Lung (tissue), 11 donors: ENCODE measurements at regions not wholly inside any gene's neighbourhood (a gene's known extent, or its start where the extent isn't known, plus 50 kb on each side); places are given as distances from the start of the nearest gene placed in this dataset.

Source experiments
- ATAC-seq: fragments of 200-7000 bp; cut with Tn5 transposase; one replicate; pipeline ENCODE4 v1.9.1; 2020; ENCODE audit warnings: moderate number of reproducible peaks; ENCODE audit not compliant: insufficient read depth, low FRiP score
- DNase-seq, 3 donors: peaks; one replicate each; pipeline ENCODE4 v3.0.0-alpha.2; 2013 to 2017
- H3K27ac ChIP-seq, 2 donors: one replicate each; pipeline ENCODE4 v1.5.1; 2013; ENCODE audit warnings: mild to moderate bottlenecking in 2 of 2, moderate library complexity in 2 of 2, control low read depth in 1 of 2, inconsistent platforms in 1 of 2, low read depth in 1 of 2, low read length in 1 of 2
- H3K27me3 ChIP-seq, 3 donors: one replicate each; pipeline ENCODE4 v1.5.1; 2013; ENCODE audit warnings: low read length in 2 of 3; ENCODE audit not compliant: control insufficient read depth in 3 of 3, insufficient read depth in 3 of 3
- H3K36me3 ChIP-seq, 4 donors: one replicate each; pipeline ENCODE4 v1.5.1; 2013; ENCODE audit warnings: low read length in 4 of 4, mild to moderate bottlenecking in 1 of 4, moderate library complexity in 1 of 4; ENCODE audit not compliant: control insufficient read depth in 4 of 4, insufficient read depth in 4 of 4
- H3K4me1 ChIP-seq, 5 donors: one replicate each; pipeline ENCODE4 v1.5.1; 2013; ENCODE audit warnings: low read length in 5 of 5, mild to moderate bottlenecking in 2 of 5, moderate library complexity in 1 of 5; ENCODE audit not compliant: control insufficient read depth in 5 of 5, insufficient read depth in 5 of 5
- H3K4me3 ChIP-seq: one replicate; pipeline ENCODE4 v1.5.1; 2013; ENCODE audit warnings: mild to moderate bottlenecking, control low read depth, moderate library complexity
- H3K9ac ChIP-seq, 2 donors: one replicate each; pipeline ENCODE4 v1.5.1; 2013; ENCODE audit warnings: low read length in 2 of 2, control low read depth in 1 of 2; ENCODE audit not compliant: insufficient read depth in 1 of 2
- H3K9me3 ChIP-seq, 4 donors: one replicate each; pipeline ENCODE4 v1.5.1; 2013; ENCODE audit warnings: low read length in 3 of 4, mild to moderate bottlenecking in 1 of 4, moderate library complexity in 1 of 4; ENCODE audit not compliant: control insufficient read depth in 4 of 4, insufficient read depth in 3 of 4
- CTCF ChIP-seq: IDR thresholded peaks from 2 replicates; pipeline ENCODE4 v1.5.1; 2012; ENCODE audit warnings: mild to moderate bottlenecking; ENCODE audit errors: control extremely low read depth, extremely low read depth
- WGBS, 2 donors: extraction: QIAGEN DNeasy Blood & Tissue Kit; methylation state at CpG; one replicate each; pipeline ENCODE4 v1.1.7; 2013; 5-methylcytosine and 5-hydroxymethylcytosine counted together
- donor health status: control.
- donor health status: control.
- donor health status: Bipolar disorder and iron deficiency.
- donor health status: healthy.
- donor health status: DM: yes; HTN: yes; CAD: no.

GRCh38 chr11:104343578-104343977 lies 179.6 kb upstream of the PDGFD start:
- Histone ChIP-seq H3K4me3 (no peak overlapping the region), H3K27ac (no peak overlapping the region), H3K27me3 (no peaks in the 10 kb centered on the region), H3K4me1 (no peaks in the 10 kb centered on the region), H3K9ac (no peak overlapping the region), H3K36me3 (no peaks in the 10 kb centered on the region), H3K9me3 (peaks cover 0 to 4% (median 0%) of the 10 kb centered on the region in 4 donors)
- ATAC-seq (no peak), DNase-seq (no peak)
- WGBS, 2 donors: 92 to 95% methylated on average over 1 of the region's 1 CpG
- no peak for TF ChIP-seq CTCF

DNA sequence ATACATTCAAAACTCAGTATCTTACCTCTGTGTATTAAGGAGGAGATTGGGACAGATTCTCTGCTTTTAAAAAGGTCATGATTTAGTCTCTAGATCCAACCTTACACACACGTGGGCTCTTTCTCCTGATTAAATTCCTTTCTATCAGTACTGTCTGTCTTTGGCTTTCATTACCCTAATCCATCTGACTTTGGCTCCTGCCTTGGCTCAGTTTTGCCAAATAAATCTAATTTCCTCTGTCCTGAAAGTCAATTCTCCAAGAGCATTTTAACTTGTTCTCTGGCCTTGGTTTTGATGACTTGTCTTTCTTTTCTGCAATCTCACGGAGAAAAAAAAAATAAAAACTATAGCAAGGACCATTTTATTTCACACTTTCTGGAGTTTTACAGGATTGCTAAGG lies 176.6 kb upstream of the PDGFD start:
- ATAC-seq (no peak), DNase-seq (no peak)
- H3K27me3 ChIP-seq: no peaks in the 10 kb centered on the region
- no peak overlapping the region for H3K27ac ChIP-seq
- H3K4me1 ChIP-seq: peaks cover 0 to 4% (median 0%) of the 10 kb centered on the region in 5 donors
- no peak overlapping the region for H3K4me3 ChIP-seq
- H3K36me3 ChIP-seq: no peaks in the 10 kb centered on the region
- H3K9ac ChIP-seq: no peak overlapping the region
- no peak for TF ChIP-seq CTCF
- peaks cover 0 to 4% (median 0%) of the 10 kb centered on the region in 4 donors for H3K9me3 ChIP-seq
- WGBS, 2 donors: 67 to 80% methylated on average over 2 of the region's 2 CpGs

GRCh38 chr11:104339380-104339831 lies 175.5 kb upstream of the PDGFD start:
- Histone ChIP-seq H3K4me3 (no peak overlapping the region), H3K27ac (no peak overlapping the region), H3K9me3 (peaks cover 0 to 4% (median 0%) of the 10 kb centered on the region in 4 donors), H3K9ac (no peak overlapping the region), H3K27me3 (no peaks in the 10 kb centered on the region), H3K36me3 (no peaks in the 10 kb centered on the region), H3K4me1 (peaks cover 0 to 4% (median 0%) of the 10 kb centered on the region in 5 donors)
- DNase-seq (no peak), ATAC-seq (no peak)
- no peak for TF ChIP-seq CTCF
- 93 to 95% methylated on average over 10 of the region's 10 CpGs for WGBS, 2 donors

GRCh38 chr11:104338186-104338585 lies 174.2 kb upstream of the PDGFD start:
- H3K4me3 ChIP-seq: no peak overlapping the region
- H3K36me3 ChIP-seq: no peaks in the 10 kb centered on the region
- DNase-seq: no peak
- no peaks in the 10 kb centered on the region for H3K27me3 ChIP-seq
- no peak for ATAC-seq
- H3K27ac ChIP-seq: no peak overlapping the region
- no peak overlapping the region for H3K9ac ChIP-seq
- H3K9me3 ChIP-seq: peaks cover 0 to 4% (median 0%) of the 10 kb centered on the region in 4 donors
- 69 to 91% methylated on average over 1 of the region's 1 CpG for WGBS, 2 donors
- peaks cover 0 to 4% (median 0%) of the 10 kb centered on the region in 5 donors for H3K4me1 ChIP-seq
- no peak for TF ChIP-seq CTCF
